ENCODE measurements at regions not wholly inside any gene's neighbourhood (a gene's known extent, or its start where the extent isn't known, plus 50 kb on each side); places are given as distances from the start of the nearest gene placed in this dataset.
"Not testable (repeated sequence)": the region's sequence is repeated elsewhere in the genome, so short reads cannot be mapped to it uniquely, and the experiment has no call there.

DNA sequence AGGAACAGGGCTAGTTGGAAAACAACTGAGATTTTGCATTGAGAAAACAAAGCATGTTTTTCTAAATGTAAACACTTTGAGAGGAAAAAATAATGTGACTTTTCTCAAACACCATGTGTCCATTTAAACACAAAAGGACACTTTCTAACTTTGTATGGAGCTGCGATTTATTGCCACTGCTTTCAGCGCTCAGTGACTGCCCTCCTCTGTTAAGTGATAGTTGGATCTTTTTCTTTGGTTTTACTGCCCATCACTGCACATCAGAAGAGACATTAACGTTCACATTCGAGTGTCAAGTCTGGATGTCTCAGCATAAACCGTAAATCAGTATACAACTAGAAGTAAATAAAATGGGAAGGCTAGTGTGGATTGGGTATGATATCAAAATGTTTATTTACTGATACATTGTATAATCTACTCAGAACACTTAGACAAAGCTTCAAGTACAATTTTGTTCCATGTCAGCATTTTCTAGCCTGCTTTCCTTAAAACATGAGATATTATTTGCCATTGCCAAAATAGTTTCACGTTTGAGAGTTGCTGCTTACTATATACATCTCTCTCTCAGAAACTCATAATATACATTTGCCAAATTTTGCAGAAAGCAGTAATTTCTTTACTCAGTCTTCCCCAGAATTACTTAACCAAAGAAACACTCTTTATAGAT, 237.6 kb downstream of the IKZF2 start:
- DNase-seq = no peak

DNA sequence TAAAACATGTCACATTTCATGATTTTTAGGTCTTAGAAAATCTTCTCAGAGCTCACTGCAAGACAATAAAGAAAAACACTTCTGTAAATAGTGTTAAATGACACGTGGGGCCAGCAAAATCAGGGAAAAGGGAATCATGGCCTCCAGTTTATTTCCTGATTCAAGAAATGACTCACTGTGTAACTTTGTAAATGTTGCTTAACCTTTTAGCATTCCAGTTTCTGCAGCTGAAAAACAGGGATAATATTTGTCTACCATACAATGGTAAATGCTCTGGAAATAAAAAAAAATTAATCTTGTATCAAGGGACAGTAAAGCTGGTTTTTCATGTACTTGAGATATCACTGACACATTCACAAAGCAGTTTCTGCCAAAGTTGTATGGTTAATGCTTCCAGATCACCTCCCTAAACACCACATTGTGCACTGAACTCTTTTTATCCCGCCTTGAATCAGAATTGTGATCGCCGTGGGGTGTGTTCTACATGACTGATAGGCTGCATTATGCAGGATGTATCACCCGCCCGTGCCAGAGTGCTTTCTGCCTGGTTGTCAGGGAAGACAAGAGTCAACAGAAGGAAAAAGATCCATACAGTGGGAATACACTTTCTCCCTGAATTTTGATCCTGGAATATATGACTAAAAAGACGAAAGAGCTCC, 238.8 kb downstream of the IKZF2 start:
- DNase-seq = no peak

DNA sequence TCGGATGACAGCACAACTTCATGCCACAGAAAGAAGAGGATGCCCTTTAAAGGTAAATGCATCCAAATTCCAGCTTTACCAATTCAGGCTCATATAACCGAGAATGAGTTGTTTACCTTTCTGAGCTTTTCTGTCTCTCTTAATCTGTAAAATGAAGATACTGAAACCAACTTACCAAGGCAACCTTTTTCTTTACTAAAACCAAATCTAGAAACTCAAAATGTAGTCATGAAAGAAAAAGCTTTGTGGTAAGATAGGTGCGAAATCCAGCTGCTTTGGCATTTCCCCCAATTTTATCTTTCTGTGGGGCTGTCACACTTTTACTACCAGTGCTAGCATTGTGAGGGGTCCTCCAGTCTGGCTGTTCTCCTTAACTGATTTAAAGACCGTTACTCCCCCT, 240.4 kb downstream of the IKZF2 start:
- no peak for DNase-seq

DNA sequence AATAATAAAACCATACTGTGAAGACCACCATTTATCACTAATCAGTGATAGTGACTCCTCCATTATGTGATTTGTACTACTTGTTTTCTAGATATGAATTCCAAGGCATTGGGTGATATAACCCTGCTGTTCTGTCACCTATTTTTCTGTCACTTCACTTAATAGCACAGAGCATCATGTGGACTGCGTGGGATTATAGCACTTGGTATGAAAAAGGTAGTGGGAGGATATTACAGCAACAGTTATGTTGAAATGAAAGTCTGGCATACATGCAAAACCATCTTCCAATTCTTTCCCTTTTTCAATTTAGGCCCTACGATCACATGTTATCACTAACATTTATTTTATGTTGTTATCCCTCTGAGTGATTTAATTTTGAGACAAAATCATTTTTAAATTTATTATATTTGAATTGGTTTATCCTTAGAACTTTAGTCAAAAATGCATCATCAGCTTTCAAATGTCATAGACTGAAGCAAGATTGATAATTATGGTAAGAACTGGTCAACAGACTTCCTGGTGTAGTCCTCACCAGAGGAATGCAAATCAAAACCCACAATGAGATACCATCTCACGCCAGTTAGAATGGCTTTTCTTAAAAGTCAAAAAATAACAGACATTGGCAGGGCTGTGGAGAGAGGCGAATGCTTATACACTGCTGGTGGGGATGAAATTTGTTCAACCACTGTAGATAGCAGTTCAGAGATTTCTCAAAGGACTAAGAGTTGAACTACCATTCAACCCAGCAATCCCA, 242.6 kb downstream of the IKZF2 start:
- no peak for DNase-seq

DNA sequence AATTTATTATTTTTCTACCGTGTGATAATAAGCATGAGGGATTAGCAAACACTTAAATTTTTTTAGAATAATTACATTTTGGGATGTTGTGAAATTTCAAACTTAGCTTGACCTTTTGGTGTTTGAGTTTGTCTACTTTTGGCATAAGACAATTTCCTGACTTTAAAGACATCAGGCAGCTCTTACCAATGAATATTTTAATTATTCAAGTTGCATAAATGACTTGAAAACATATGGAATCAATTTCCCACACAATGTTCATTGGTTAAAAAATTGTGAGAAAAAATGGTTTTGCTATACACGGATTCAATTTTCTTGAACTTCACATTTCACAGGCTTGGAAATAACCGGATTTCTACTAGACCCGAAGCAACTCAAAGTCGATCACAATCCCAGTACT, 243.4 kb downstream of the IKZF2 start:
- DNase-seq = no peak

DNA sequence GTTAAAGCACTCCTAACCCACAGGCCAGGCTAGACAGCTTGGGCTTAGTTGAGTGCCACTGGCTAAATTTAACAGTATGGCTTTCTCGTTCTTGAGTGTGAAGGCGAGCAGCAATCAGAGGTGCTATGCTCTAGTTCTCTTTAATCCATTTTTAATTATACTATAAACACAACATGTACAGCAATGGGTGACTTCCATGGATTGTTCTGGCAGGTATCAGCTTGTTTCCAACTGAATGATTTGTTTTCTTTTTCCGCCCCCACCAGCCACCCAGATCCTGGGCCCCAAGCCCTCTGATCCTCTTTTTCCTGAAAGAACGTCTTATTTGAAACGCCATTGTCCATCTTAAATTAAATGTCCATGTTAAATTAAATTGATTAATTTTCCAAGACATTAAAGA, 244.8 kb downstream of the IKZF2 start:
- no peak for DNase-seq

DNA sequence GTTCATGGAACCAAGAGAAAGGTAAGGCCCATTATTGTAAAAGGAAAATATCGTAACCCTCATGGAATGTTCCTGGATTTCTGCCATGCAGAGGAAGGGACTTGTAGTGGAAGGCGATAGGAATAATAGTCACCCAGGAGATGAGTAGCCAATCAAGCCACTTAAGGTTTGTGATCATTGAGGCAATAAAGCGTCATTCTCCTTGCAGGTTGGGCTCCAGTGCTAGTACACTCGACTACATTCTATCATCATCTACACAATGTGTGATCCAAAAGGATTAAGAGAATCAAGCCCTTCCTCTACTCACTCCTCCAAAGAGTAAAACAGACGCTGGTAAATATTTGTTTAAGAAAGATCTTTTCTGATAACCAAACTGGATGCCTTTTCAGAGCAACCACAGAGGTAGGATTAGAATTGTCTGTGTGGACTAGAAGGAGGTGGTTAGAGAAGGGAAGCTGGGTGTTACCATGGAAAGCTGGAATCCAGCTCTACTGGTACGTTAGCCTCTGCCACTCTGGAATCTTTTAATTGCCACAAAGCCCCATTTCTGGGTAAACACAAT, 245.7 kb downstream of the IKZF2 start:
- no peak for DNase-seq

DNA sequence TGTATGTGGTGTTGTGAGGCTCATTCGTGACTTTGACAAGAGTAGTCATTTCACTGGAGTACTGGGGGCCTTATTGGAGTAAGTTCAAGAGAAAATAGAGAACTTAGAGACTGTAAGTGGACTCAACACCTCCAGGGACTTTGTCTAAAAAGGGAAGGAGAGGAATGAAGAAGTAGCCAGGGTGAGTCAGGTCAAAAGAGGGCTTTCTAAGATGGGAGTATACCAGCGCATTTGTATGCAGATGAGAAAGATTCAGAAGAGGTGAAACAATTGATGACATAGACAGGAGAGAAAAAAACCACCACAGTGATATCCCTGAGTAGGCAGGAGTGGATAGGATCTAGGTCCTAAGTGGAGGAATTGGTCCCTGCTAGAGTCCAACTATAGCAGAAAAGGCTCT, 246.8 kb downstream of the IKZF2 start:
- DNase-seq = no peak

DNA sequence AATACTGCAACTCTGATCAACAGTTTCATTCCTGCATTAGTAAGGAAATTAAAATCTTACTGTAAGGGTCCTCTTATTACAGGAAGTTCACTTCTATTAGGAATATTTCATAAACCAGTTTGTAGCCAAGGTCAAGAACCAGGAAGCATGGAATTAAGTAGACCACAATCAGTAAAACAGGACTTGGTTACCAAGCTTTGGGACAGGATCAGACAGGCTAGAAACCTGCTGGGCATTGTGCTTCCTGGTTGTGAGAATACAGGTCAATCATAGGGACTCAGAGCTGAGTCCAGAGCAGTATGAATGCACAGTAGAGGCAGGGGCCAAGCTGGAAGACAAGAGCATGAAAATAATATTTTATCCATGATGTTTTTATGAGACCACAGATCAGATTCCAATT, 248.0 kb downstream of the IKZF2 start:
- no peak for DNase-seq

DNA sequence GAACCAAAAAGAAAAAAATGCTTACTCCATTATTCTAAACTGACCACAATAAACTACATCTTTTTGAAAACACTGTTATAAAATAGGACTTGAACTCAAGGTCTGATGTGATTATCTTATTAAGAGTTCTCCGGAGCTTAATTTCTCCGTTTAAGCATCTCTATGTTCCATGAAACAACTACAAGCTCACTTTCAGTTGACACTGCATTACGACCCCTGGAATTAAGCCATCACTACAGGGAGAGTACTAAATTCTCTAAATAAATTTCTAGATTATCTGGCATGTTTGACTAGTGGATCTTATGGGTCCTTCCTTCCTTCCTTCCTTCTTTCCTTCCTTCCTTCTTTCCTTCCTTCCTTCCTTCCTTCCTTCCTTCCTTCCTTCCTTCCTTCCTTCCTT, 249.0 kb downstream of the IKZF2 start:
- no peak for DNase-seq

DNA sequence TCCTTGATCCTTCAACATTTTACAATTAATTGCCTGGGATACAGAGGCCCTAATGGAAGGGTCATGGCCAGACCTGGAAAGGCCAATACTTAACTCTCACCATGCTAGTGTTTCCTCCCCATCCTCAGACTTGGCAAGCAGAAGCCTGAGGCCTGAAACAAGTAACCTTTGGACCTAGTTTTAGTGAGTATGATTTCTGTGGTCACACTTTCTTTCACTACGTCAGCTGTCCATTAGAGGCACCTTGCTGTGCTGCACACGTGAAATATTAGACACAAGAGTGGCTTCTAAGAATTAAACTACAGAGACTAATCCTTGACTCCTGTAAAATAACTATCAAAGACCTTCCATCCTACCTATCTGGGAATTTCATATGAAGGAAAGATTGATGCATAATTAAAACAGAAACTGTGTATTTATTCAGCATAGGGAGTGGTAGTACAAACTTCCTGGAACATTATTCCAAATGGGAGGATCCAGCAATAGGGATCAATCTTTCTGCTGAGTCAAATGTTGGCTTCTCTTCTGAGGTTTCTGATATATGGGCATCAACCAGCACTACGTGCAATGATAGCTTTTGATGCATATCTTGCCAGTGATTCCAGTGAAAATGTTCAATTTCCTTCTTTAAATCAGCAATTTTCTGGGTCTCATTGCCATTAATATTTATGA, 249.7 kb downstream of the IKZF2 start:
- no peak for DNase-seq

DNA sequence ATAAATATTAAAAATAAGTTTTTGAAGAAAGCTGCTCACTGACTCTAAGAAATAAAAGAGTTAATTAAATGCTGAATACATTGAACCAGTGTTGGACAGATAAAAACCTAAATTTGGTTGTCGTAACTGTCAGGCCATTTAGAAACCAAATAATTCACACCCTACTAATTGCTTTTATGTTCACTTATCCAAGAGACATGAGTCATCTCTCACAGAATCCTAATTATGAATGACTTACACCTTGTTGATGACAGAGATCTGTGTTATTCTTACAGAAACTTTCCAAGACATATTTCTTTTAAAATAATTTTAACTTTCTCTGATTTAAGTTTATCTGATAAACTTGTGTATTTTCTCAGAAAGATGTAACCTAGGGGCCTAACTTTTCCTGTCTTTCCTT, 250.7 kb downstream of the IKZF2 start:
- DNase-seq = no peak

DNA sequence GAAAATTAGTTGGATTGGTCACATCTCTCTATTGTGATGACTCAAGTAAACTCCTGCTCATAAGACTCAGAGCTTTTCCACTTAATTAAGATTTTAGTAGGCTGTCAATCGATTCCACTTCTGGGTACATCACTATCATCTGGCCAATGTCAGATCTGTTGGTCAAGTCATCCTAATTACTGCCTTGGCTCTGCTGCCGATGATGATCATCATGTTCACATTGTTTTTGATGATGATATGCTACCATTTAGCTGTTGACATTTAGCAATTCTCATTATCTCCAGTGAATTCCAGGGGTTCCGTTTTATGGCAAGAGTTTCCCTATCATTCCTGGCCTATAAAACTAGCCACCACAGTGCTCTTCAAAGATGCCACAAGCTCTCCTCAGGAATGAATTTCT, 253.4 kb downstream of the IKZF2 start:
- DNase-seq = no peak

DNA sequence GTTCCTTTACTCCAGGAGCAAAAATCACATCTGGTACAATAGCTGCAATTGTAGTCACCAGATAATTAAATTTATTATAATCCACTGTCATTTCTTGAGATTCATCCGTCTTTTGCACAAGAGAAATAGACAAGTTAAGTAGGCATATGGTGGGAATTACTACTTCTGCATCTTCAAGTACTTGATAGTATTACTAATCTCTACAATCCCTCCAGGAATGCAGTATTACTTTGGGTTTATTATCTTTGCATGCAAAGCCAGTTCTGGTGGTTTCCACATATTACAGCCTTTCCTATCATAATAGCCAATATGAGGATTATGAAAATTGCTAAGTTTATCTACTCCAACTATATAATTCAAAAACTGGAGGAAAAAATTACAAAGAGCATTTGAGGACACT, 254.1 kb downstream of the IKZF2 start:
- DNase-seq = no peak

DNA sequence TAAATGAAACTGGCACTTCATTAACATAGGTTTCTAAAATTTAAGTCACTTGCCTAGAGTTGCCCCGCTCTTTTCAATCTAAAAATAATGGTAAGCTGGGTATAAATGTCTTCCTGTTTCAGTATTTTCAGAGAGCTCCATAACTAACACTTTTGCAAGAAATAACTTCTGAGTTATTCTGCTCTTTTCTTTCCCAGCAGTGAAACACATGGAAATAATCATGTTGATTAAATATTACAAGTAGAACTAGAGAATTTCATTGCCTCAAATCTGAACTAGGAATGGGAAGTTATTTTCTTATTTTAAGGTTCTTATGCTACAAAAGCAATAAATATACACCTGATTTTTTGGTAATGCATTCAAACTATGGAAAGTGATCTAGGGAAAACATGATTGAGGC, 257.4 kb downstream of the IKZF2 start:
- DNase-seq = no peak

DNA sequence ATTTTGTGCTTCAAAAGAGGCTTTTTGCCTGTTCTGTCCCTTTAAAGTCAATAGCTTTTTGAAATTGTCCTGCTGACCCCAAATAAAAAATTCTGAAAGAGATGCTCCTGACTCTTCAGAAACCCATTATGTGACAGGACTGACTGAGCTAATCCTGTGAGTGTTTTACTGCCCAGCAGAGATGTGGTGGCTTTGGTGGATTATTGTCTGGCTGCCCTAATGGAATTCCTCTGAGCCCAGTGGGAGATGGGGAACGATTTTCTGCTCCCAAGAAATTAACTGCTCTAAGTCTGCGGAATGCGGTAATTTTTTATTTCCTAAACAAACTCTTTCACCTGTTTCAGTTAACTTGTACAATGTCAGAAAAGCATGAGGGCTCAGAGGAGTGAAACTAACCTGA, 258.2 kb downstream of the IKZF2 start:
- no peak for DNase-seq

DNA sequence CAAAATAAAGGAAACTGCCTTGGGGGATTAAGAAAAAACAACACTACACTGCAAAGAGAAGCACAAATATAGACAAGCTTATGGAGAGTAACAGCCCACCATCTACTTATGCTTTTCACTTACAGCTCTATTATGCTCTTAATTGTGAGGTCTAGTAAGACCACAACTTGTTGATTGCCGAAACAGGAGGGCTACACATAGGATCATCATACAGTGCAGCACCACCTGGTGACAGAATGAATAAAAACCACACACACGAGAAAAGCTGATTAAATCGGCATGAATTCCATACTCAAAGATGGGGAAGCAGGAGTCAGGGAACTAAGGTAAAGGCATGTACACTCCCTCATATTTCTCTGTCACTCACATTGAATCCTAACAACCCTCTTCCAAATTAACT, 259.2 kb downstream of the IKZF2 start:
- DNase-seq = peak in 4 of 56 donors; percentile 1 to 11 (median 4)

DNA sequence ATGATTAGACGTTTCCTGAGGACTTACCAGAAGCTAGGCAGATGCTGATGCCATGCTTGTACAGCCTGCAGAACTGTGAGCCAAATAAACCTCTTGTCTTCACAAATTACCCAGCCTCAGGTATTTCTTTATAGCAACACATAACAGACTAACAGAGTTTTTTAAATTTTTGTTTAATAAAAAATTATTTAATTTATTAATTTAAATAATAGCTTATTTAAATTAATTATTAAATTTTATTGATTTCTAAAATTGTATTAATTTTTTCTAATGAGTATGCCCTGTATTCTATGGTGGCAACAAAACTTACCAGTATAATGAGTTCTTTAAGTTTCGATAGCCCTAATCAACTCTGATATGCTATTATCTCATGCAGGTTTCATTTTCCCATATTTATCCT, 259.8 kb downstream of the IKZF2 start:
- DNase-seq = no peak

DNA sequence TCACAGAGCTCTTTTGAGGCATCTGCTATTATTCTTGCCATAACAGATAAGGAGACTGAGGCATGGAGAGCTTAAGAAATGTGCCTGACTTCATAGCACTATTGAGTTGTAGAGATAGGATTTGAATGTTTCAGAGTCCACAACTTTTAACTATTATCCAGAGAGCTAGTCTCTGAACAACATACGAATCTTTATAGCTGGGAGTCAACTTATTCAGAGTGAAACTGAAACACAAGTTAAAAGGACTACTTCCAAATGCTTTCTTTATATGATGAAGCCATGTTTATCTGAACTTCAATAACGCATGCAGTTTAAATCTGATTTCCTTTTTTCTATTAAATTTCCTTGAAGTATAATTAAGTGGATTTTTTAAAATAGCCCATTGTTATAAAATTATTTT, 268.8 kb downstream of the IKZF2 start:
- DNase-seq = no peak

DNA sequence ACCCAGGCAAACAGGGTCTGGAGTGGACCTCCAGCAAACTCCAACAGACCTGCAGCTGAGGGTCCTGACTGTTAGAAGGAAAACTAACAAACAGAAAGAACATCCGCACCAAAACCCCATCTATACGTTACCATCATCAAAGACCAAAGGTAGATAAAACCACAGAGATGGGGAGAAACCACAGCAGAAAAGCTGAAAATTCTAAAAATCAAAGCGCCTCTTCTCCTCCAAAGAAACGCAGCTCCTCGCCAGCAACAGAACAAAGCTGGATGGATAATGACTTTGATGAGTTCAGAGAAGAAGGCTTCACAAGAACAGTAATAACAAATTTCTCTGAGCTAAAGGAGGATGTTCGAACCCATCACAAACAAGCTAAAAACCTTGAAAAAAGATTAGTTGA, 274.9 kb downstream of the IKZF2 start:
- not testable (repeated sequence) for DNase-seq

DNA sequence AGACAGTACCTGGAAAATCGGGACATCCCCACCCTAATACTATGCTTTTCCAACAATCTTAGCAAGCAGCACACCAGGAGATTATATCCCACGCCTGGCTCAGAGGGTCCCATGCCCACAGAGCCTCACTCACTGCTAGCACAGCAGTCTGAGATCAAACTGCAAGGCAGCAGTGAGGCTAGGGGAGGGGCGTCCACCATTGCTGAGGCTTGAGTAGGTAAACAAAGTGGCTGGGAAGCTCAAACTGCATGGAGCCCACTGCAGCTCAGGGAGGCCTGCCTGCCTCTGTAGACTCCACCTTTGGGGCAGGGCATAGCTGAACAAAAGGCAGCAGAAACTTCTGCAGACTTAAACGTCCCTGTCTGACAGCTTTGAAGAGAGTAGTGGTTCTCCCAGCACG, 275.5 kb downstream of the IKZF2 start:
- not testable (repeated sequence) for DNase-seq

DNA sequence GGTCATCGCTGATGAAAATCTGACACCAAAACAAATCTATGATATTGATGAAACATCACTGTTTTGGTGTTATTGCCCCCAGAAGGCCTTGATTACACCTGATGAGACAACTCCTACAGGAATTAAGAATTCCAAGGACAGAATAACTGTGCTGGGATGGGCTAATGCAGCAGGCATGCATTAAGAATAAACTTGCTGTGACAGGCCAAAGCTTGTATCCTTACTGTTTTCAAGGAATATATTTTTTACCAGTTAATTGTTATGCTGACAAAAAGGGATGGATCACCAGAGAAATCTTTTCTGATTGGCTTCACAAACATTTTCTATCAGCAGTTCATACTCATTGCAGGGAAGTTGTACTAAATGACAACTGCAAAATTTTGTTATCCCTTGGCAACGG, 278.2 kb downstream of the IKZF2 start:
- no peak for DNase-seq
